ENCODE measurements at regions not wholly inside any gene's neighbourhood (a gene's known extent, or its start where the extent isn't known, plus 50 kb on each side); places are given as distances from the start of the nearest gene placed in this dataset.
"Not testable (repeated sequence)": the region's sequence is repeated elsewhere in the genome, so short reads cannot be mapped to it uniquely, and the experiment has no call there.

GRCh38 chr11:110347660-110348059, 51.2 kb upstream of the RDX start:
- no peak for DNase-seq
- no peak overlapping the region for H3K4me3 Mint-ChIP-seq
- no peak overlapping the region for H3K27ac Mint-ChIP-seq
- no peaks in the 10 kb centered on the region for H3K9me3 Mint-ChIP-seq
- CTCF ChIA-PET: no interaction called here
- H3K27me3 Mint-ChIP-seq: no peaks in the 10 kb centered on the region
- peaks cover 44% of the 10 kb centered on the region for H3K4me1 Mint-ChIP-seq
- peaks cover 5% of the 10 kb centered on the region for H3K36me3 Mint-ChIP-seq

DNA sequence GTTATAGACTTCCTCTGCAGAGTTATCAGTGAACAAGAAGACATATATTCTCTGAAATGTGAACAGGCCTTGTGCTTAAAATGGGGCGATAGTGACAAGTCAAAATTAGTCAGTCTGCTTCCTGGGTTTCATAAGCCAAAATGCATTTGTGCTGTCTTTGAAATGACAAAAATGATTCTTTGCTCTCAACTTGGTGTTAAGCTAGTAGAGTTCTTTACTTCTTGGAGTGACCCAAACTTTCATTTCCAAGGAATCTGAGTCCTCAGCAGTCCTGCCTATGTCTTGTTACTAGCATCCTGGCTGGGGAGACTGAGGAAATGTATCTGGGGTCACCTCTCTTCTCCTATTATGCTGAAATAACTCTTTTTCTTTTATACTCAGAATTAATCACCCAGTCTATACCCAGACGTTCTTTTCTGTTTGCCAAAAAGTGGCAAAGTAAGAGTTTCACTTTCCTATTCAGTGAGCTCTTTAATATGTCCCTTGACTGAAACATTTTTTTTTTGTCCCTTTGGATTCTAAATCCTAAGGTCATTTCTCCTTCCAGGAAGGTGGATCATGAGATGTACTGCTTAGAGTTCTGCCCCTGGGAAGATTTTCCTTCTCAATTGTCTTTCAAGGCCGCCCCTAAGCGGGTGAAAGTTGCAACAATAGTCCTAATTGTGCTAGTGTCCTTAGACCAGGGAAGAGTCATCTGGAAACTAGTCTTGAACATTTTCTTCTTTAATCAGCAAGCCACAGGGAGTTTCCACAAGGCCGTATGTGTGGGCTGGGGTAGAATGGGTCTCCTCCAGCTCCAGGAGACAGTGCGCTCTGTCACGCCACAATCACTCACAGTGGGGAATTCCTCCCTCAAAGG, 53.0 kb upstream of the RDX start:
- peak; percentile 45 for DNase-seq
- peaks cover 44% of the 10 kb centered on the region for H3K4me1 Mint-ChIP-seq
- peak overlapping the region; percentile 88 for H3K27ac Mint-ChIP-seq
- no peaks in the 10 kb centered on the region for H3K9me3 Mint-ChIP-seq
- H3K27me3 Mint-ChIP-seq: no peaks in the 10 kb centered on the region
- peak overlapping the region; percentile 7 for H3K4me3 Mint-ChIP-seq
- peaks cover 5% of the 10 kb centered on the region for H3K36me3 Mint-ChIP-seq
- CTCF ChIA-PET: interaction anchor here (0.9 to 1.6 kb wide), 4 partner anchors 14 to 86 kb away, joined by 3 to 4 read pairs (median 4); partner anchors contain the start of gene FDX1

DNA sequence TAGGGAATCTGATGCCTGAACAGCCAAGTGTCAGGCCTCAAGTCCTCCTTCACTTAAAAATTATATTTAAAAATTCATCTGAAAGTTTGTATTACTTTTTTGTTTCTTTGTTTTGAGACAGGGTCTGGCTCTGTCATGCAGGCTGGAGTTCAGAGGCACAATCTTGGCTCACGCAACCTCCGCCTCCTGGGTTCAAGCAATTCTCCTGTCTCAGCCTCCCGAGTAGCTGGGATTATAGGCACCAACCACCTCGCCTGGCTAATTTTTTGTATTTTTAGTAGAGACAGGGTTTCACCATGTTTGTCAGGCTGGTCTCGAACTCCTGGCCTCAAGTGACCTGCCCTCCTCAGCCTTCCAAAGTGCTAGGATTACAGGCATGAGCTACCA, 53.6 kb upstream of the RDX start:
- H3K4me1 Mint-ChIP-seq: peaks cover 42% of the 10 kb centered on the region
- H3K27ac Mint-ChIP-seq: peak overlapping the region; percentile 88
- not testable (repeated sequence) for H3K36me3 Mint-ChIP-seq, DNase-seq, H3K9me3 Mint-ChIP-seq, H3K4me3 Mint-ChIP-seq, H3K27me3 Mint-ChIP-seq
- CTCF ChIA-PET: interaction anchor here (0.9 to 1.3 kb wide), 3 partner anchors 13 to 80 kb away, joined by 3 to 4 read pairs (median 3); partner anchors contain the start of gene FDX1

DNA sequence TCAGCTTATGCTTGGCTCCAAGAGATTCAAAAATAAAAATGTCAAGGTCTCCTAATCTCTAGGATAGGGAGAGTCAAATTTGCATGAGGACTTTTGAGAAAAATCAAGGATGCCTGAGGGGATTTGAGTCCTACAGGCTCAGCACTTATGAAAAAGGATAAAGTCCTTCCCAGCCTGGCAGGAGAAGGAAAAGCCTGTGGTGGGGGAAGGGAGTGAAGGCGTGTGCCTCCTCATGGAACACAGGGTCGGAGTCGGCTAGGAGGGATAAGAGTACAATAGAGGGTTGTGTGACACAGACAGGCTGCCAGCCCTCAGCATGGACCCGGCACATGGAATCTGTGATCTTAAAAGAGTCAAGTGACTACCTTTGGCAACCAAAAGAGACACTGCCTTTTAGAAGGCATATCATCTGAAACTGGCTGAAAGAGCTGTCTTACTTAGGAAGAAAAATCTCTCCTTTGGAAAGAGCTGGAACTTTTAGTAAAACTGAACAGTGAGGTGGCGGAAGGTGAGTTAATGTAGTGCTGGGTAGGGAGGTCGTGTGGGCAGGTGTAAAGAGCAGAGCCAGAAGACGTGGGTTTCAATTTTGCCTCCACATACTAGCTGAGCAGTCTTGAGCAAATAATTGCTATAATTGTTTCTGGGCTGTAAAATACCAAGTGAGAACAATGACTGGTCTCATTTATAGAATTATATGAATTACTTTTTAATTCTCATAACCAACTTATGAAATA, 58.8 kb upstream of the RDX start:
- DNase-seq: no peak
- no peak overlapping the region for H3K4me3 Mint-ChIP-seq
- H3K36me3 Mint-ChIP-seq: no peaks in the 10 kb centered on the region
- H3K4me1 Mint-ChIP-seq: no peaks in the 10 kb centered on the region
- H3K27me3 Mint-ChIP-seq: no peaks in the 10 kb centered on the region
- CTCF ChIA-PET: interaction anchor here (0.6 to 1.4 kb wide), 2 partner anchors 20 to 150 kb away, joined by 3 to 4 read pairs; no protein-coding TSS in a partner anchor
- H3K9me3 Mint-ChIP-seq: no peaks in the 10 kb centered on the region
- no peak overlapping the region for H3K27ac Mint-ChIP-seq

DNA sequence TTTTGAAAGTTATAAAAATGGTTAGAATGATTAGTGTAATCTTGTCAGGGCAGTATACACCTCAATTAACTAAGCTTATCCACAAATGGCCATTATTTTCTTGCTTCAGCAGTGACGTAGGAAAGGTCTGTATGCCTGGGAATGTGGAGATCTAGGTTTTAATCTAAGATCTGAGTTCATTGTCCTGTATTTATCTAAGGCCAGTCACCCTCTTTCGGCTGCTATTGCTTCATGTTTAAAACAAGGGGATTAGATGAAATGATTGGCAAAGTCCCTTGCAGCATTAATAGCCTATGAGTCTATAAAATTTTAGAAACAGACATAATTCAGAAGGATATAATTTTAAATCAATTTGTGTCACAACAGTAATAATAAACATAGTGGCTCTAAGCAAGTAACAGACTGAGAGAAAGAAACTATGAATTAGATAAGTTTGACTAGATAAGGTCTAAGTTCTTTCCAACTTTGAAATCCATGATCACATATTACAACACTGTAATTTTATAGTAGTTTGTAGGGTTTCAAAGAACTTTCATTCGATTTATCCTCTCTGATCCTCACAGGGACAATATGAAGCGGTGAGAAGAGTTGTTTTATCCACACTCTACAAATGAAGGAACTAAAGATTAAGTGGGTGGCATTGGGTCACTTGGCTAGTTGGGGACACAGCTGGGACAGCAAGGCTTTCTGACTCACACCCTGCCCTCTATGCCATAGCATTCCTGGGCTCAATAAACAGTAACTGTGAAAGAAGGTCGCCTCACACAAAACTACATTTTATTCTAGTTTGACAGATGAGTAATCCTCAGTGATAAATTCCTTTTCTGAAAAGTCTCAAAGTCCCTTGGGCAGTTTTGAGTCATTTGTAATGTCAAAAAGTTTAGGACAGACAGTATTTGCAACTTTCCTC, 60.6 kb upstream of the RDX start:
- no peak overlapping the region for H3K4me3 Mint-ChIP-seq
- DNase-seq: no peak
- H3K9me3 Mint-ChIP-seq: no peaks in the 10 kb centered on the region
- H3K27me3 Mint-ChIP-seq: no peaks in the 10 kb centered on the region
- H3K27ac Mint-ChIP-seq: no peak overlapping the region
- H3K36me3 Mint-ChIP-seq: no peaks in the 10 kb centered on the region
- CTCF ChIA-PET: interaction anchor here (0.8 kb wide), 1 partner anchor 156 kb away, joined by 3 read pairs; no protein-coding TSS in a partner anchor
- no peaks in the 10 kb centered on the region for H3K4me1 Mint-ChIP-seq

DNA sequence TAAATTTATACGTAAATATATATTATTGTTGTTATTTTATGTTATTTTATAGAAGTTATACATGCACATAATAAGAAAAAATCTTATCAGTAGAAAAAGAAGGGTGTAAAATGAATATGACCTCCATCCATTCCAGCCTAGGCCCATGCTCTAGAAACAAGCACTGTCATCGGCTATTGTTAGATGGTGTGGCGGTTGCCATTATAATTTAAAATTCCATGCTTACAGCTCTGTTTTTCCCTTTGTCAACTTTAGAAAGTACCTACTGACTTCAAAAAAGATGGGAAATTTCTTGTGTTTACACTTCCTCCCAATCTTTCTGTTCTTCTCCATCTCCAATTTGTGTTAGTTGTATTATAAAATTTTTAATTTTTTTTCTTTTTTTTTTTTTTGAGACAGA, 61.9 kb upstream of the RDX start:
- no peak for DNase-seq
- Mint-ChIP-seq H3K4me1 (peaks cover 6% of the 10 kb centered on the region), H3K4me3 (no peak overlapping the region), H3K36me3 (no peaks in the 10 kb centered on the region), H3K27me3 (no peaks in the 10 kb centered on the region), H3K27ac (no peak overlapping the region), H3K9me3 (no peaks in the 10 kb centered on the region)
- CTCF ChIA-PET: interaction anchor here (0.8 kb wide), 1 partner anchor 157 kb away, joined by 3 read pairs; no protein-coding TSS in a partner anchor

DNA sequence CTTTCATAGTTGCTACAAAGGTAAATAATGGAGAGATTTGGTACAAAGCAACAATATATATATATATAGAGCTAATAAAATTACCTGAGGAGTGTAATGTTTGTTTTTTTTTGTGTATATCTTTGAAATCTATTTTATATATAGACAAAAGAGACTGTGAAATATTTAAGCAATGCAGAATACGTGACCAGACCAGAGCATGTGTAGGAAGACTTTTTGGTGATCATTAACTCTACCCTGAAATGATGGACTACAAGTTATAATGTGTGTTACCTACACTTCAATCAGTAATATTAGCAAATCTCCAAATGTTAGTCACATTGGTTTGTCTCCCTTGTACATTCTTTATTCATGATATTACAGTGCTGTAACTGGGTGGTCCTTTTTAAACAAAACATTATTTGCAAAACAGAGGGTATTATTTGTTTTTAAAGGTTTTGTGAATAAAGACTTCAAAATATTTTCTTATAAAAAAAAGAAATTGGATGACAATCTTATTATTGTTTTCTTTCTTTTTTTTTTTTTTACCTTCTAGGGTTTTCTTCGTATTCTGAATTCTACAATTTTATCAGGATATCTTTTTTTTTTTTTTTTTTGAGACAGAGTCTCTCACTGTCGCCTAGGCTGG, 64.5 kb upstream of the RDX start:
- H3K4me3 Mint-ChIP-seq, DNase-seq, H3K9me3 Mint-ChIP-seq, H3K36me3 Mint-ChIP-seq, H3K4me1 Mint-ChIP-seq, H3K27me3 Mint-ChIP-seq, H3K27ac Mint-ChIP-seq: not testable (repeated sequence)
- CTCF ChIA-PET: interaction anchor here (0.9 kb wide), 1 partner anchor 160 kb away, joined by 3 read pairs; no protein-coding TSS in a partner anchor

GRCh38 chr11:110362971-110363509, 66.6 kb upstream of the RDX start:
- peaks cover 8% of the 10 kb centered on the region for H3K4me1 Mint-ChIP-seq
- H3K9me3 Mint-ChIP-seq: no peaks in the 10 kb centered on the region
- H3K36me3 Mint-ChIP-seq: no peaks in the 10 kb centered on the region
- CTCF ChIA-PET: interaction anchor here (0.6 to 1.5 kb wide), 3 partner anchors 13 to 162 kb away, joined by 3 to 9 read pairs (median 5); no protein-coding TSS in a partner anchor
- H3K27ac Mint-ChIP-seq: no peak overlapping the region
- no peak overlapping the region for H3K4me3 Mint-ChIP-seq
- H3K27me3 Mint-ChIP-seq: no peaks in the 10 kb centered on the region
- DNase-seq: no peak

GRCh38 chr11:110366291-110366690, 63.5 kb upstream of the FDX1 start:
- no peak for DNase-seq
- H3K9me3 Mint-ChIP-seq: no peaks in the 10 kb centered on the region
- no peaks in the 10 kb centered on the region for H3K27me3 Mint-ChIP-seq
- CTCF ChIA-PET: interaction anchor here (0.7 to 3.4 kb wide), 5 partner anchors 20 to 167 kb away, joined by 3 to 63 read pairs (median 4); no protein-coding TSS in a partner anchor
- no peaks in the 10 kb centered on the region for H3K36me3 Mint-ChIP-seq
- H3K4me1 Mint-ChIP-seq: peaks cover 8% of the 10 kb centered on the region
- H3K27ac Mint-ChIP-seq: no peak overlapping the region
- H3K4me3 Mint-ChIP-seq: no peak overlapping the region

DNA sequence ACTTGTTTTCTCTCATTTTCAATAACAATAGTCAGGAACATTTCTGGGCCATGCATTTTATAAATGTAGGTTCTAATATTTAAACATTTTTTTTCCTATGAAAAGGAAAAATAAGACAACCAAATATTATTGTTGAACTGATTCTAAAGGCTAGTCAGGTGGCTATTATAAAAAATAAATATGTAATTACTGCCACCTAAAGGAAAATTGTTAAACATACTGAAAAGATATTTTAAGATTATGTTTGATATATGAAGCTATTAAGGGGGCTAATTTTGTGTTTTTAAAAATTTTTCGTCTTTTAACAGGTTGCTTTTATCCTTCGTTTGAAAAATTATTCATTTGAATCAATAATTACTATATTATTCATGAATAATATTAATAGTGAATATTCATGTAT, 62.2 kb upstream of the FDX1 start:
- Mint-ChIP-seq H3K36me3 (no peaks in the 10 kb centered on the region), H3K4me3 (no peak overlapping the region), H3K9me3 (no peaks in the 10 kb centered on the region), H3K27ac (no peak overlapping the region), H3K4me1 (peaks cover 8% of the 10 kb centered on the region), H3K27me3 (no peaks in the 10 kb centered on the region)
- DNase-seq: no peak
- CTCF ChIA-PET: interaction anchor here (0.8 to 3.4 kb wide), 12 partner anchors 10 to 423 kb away, joined by 3 to 63 read pairs (median 4); no protein-coding TSS in a partner anchor

DNA sequence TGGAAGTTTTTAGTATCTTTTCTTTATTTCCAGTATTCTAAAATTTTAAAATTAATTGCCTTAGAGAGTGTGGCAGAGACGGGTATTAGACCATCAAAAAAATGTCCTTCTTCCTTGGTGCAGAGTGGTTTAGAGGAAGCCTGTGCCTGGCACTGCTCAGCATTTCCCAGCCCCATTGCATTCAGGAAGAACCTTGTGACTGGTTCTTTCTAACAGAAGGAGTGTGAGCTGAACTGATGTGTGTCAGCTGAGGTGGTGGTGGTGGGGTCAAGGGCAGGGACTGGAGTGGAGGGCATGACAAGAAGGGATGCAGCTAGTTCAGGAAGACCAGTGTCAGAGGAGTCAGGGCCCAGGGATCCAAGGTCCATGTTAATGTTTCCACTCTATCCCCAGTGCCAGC, 58.7 kb upstream of the FDX1 start:
- CTCF ChIA-PET: no interaction called here
- DNase-seq: no peak
- no peaks in the 10 kb centered on the region for H3K36me3 Mint-ChIP-seq
- no peak overlapping the region for H3K27ac Mint-ChIP-seq
- H3K4me1 Mint-ChIP-seq: peaks cover 11% of the 10 kb centered on the region
- no peaks in the 10 kb centered on the region for H3K9me3 Mint-ChIP-seq
- H3K4me3 Mint-ChIP-seq: no peak overlapping the region
- H3K27me3 Mint-ChIP-seq: no peaks in the 10 kb centered on the region

- no peaks in the 10 kb centered on the region for H3K36me3 Mint-ChIP-seq
- DNase-seq: no peak
- H3K4me3 Mint-ChIP-seq: no peak overlapping the region
- H3K27ac Mint-ChIP-seq: no peak overlapping the region
- H3K9me3 Mint-ChIP-seq: no peaks in the 10 kb centered on the region
- no peaks in the 10 kb centered on the region for H3K27me3 Mint-ChIP-seq
- peaks cover 15% of the 10 kb centered on the region for H3K4me1 Mint-ChIP-seq
- CTCF ChIA-PET: interaction anchor here (4.2 kb wide), 1 partner anchor 172 kb away, joined by 52 read pairs; no protein-coding TSS in a partner anchor
Observed at GRCh38 chr11:110373051-110373702, 56.6 kb upstream of the FDX1 start.

Data from activated naive CD4-positive, alpha-beta T cell treated with anti-CD3 and anti-CD28 coated beads, Interleukin-2, amount 10 ng/mL, durations not matched to agents 7 days and 5 days (primary cell).